GM18867 (cell line): ENCODE measurements at regions not wholly inside any gene's neighbourhood (a gene's known extent, or its start where the extent isn't known, plus 50 kb on each side); places are given as distances from the start of the nearest gene placed in this dataset.
"Not testable (repeated sequence)": the region's sequence is repeated elsewhere in the genome, so short reads cannot be mapped to it uniquely, and the experiment has no call there.

Source experiments
- ATAC-seq: cut with Tn5 transposase; IDR thresholded peaks from one replicate; pipeline ENCODE4 v1.9.1; 2021; ENCODE audit warnings: mild to moderate bottlenecking, moderate library complexity; ENCODE audit not compliant: unreplicated experiment

- ATAC-seq, result no peak
Observed at GRCh38 chr13:44676534-44676933, 100.4 kb upstream of the TSC22D1 start.

GRCh38 chr13:44669534-44669933, 93.4 kb upstream of the TSC22D1 start:
- ATAC-seq, result no peak

GRCh38 chr13:44668688-44669087, 92.6 kb upstream of the TSC22D1 start:
- ATAC-seq, result no peak

GRCh38 chr13:44667943-44668342, 91.8 kb upstream of the TSC22D1 start:
- no peak for ATAC-seq

- ATAC-seq, result not testable (repeated sequence)
Observed at GRCh38 chr13:44666538-44666937, 90.4 kb upstream of the TSC22D1 start.

GRCh38 chr13:44664308-44664707, 88.2 kb upstream of the TSC22D1 start:
- ATAC-seq, result no peak

GRCh38 chr13:44662515-44662914, 86.4 kb upstream of the TSC22D1 start:
- ATAC-seq, result no peak

GRCh38 chr13:44661936-44662335, 85.8 kb upstream of the TSC22D1 start:
- no peak for ATAC-seq

GRCh38 chr13:44660050-44660449, 83.9 kb upstream of the TSC22D1 start:
- ATAC-seq, result no peak

GRCh38 chr13:44652962-44653660, 77.0 kb upstream of the TSC22D1 start:
- no peak for ATAC-seq

- ATAC-seq, result no peak
Observed at GRCh38 chr13:44652168-44652567, 76.0 kb upstream of the TSC22D1 start.

GRCh38 chr13:44651724-44652123, 75.6 kb upstream of the TSC22D1 start:
- ATAC-seq, result no peak

GRCh38 chr13:44651209-44651608, 75.1 kb upstream of the TSC22D1 start:
- no peak for ATAC-seq

GRCh38 chr13:44649834-44650233, 73.7 kb upstream of the TSC22D1 start:
- no peak for ATAC-seq

- ATAC-seq, result no peak
Observed at GRCh38 chr13:44649104-44649428, 72.9 kb upstream of the TSC22D1 start.

GRCh38 chr13:44648392-44649103, 72.4 kb upstream of the TSC22D1 start:
- ATAC-seq, result no peak

- not testable (repeated sequence) for ATAC-seq
Observed at GRCh38 chr13:44647560-44647959, 71.4 kb upstream of the TSC22D1 start.

- no peak for ATAC-seq
Observed at GRCh38 chr13:44646044-44646443, 69.9 kb upstream of the TSC22D1 start.

- ATAC-seq, result no peak
Observed at GRCh38 chr13:44643256-44643655, 67.1 kb upstream of the TSC22D1 start.

GRCh38 chr13:44637581-44637980, 61.5 kb upstream of the TSC22D1 start:
- ATAC-seq, result no peak

GRCh38 chr13:44629465-44630183, 53.5 kb upstream of the TSC22D1 start:
- ATAC-seq, result no peak

GRCh38 chr13:44628826-44629225, 52.7 kb upstream of the TSC22D1 start:
- ATAC-seq, result not testable (repeated sequence)
